Keratinocyte (primary cell): ENCODE measurements at regions not wholly inside any gene's neighbourhood (a gene's known extent, or its start where the extent isn't known, plus 50 kb on each side); places are given as distances from the start of the nearest gene placed in this dataset.

Source experiments
- EZH2 ChIP-seq: IDR thresholded peaks from one replicate; pipeline ENCODE4 v1.6.1; 2012; ENCODE audit warnings: inconsistent platforms, mild to moderate bottlenecking, low read length, moderate library complexity
- TF ChIP-seq, protein P1 (sequence below), 3 experiments: IDR thresholded peaks in 1 of 3; conservative IDR thresholded peaks in 1 of 3; optimal IDR thresholded peaks in 1 of 3; 2 replicates in 2 of 3; 3 replicates in 1 of 3; pipeline versions ENCODE3 to v1.5.1; 2011; ENCODE audit warnings: low read length in 3 of 3, mild to moderate bottlenecking in 3 of 3, moderate library complexity in 2 of 3, control low read depth in 1 of 3, inconsistent platforms in 1 of 3; ENCODE audit not compliant: insufficient read depth in 2 of 3; ENCODE audit errors: extremely low read depth in 1 of 3

DNA sequence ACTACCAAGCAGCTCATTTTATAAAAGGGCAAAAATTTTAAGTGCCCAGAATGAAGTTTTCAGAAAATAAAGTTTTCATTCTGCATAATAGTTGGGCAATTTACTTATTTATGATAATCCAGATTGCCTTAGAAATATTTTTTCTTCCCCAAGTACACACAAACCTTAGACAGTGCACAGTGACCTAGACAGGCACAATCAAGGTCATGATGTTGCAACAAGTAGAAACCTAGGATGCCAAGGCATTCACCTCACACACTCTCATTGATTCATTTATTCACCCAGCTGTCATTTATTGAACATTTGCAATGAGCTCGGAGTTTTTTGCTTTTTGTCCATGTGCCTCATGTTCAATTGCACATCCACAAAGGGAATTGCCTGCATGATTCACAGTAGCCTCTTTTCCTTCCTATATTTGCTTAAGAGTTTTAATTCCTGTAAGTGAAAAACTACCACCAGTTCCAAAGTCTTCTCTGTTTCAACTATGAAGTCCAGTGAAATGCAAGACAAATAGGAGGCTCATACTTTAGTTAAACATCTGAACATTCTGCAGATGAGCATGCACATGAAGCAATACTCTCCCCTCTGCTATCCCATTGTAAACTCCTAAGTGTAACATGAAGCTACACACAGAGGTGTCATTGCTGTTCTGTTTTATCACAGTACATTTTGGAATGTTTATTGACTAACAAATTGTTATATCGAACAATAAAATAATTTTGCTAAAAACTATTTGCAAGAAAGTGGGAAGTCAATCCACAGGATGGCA is 122.9 kb downstream of the HINT1 start:
- no peak for TF ChIP-seq EZH2
- TF ChIP-seq, protein P1, sequence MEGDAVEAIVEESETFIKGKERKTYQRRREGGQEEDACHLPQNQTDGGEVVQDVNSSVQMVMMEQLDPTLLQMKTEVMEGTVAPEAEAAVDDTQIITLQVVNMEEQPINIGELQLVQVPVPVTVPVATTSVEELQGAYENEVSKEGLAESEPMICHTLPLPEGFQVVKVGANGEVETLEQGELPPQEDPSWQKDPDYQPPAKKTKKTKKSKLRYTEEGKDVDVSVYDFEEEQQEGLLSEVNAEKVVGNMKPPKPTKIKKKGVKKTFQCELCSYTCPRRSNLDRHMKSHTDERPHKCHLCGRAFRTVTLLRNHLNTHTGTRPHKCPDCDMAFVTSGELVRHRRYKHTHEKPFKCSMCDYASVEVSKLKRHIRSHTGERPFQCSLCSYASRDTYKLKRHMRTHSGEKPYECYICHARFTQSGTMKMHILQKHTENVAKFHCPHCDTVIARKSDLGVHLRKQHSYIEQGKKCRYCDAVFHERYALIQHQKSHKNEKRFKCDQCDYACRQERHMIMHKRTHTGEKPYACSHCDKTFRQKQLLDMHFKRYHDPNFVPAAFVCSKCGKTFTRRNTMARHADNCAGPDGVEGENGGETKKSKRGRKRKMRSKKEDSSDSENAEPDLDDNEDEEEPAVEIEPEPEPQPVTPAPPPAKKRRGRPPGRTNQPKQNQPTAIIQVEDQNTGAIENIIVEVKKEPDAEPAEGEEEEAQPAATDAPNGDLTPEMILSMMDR (optimal IDR thresholded peaks at IDR 0.05 in 1 of 3, IDR thresholded peaks at IDR 0.05 in 1 of 3, conservative IDR thresholded peaks at IDR 0.05 in 1 of 3; ENCODE audit: extremely low read depth in 1 of 3, insufficient read depth in 2 of 3, low read length in 3 of 3), result no peak
